KMS-11 (cell line): ENCODE measurements at regions not wholly inside any gene's neighbourhood (a gene's known extent, or its start where the extent isn't known, plus 50 kb on each side); places are given as distances from the start of the nearest gene placed in this dataset.

Experiments used
- H2AFZ ChIP-seq: fragments of 200-600 bp; sonication (generic); 2 replicates; pipeline ENCODE4 v1.6.1; 2016; ENCODE audit warnings: antibody characterized with exemption, mixed run types, low read depth
- H3K27ac ChIP-seq: fragments of 200-600 bp; sonication (generic); 2 replicates; pipeline ENCODE4 v1.6.1; 2016; ENCODE audit warnings: mild to moderate bottlenecking, mixed run types
- H3K27me3 ChIP-seq: fragments of 200-600 bp; sonication (generic); 2 replicates; pipeline ENCODE4 v1.6.1; 2017; ENCODE audit warnings: mild to moderate bottlenecking, low read depth, mixed run types, moderate library complexity; ENCODE audit not compliant: insufficient read depth
- H3K36me3 ChIP-seq: fragments of 200-600 bp; sonication (generic); 2 replicates; pipeline ENCODE4 v1.6.1; 2017; ENCODE audit warnings: mild to moderate bottlenecking, mixed run types; ENCODE audit not compliant: insufficient read depth
- H3K4me1 ChIP-seq: fragments of 200-600 bp; sonication (generic); 2 replicates; pipeline ENCODE4 v1.6.1; 2016; ENCODE audit warnings: mild to moderate bottlenecking, low read depth, mixed run types; ENCODE audit not compliant: poor library complexity, severe bottlenecking
- H3K4me2 ChIP-seq: fragments of 200-600 bp; sonication (generic); 2 replicates; pipeline ENCODE4 v1.7.0; 2016; ENCODE audit warnings: mild to moderate bottlenecking, mixed run types
- H3K4me3 ChIP-seq: fragments of 200-600 bp; sonication (generic); IDR thresholded peaks from 2 replicates; pipeline ENCODE4 v1.6.1; 2017; ENCODE audit warnings: low read depth, low read length, mixed read lengths; ENCODE audit not compliant: insufficient read depth
- H3K79me2 ChIP-seq: fragments of 200-600 bp; sonication (generic); 2 replicates; pipeline ENCODE4 v1.6.1; 2016; ENCODE audit warnings: low read depth, mixed run types; ENCODE audit not compliant: insufficient read depth
- H3K9ac ChIP-seq: fragments of 200-600 bp; sonication (generic); 2 replicates; pipeline ENCODE4 v1.6.1; 2016; ENCODE audit warnings: mild to moderate bottlenecking, mixed run types
- H4K20me1 ChIP-seq: fragments of 200-600 bp; sonication (generic); 2 replicates; pipeline ENCODE4 v1.6.1; 2016; ENCODE audit warnings: mild to moderate bottlenecking, mixed run types; ENCODE audit not compliant: insufficient read depth
- CTCF ChIP-seq: fragments of 200-600 bp; sonication (generic); conservative IDR thresholded peaks from 2 replicates; pipeline ENCODE4 v1.6.1; 2017; ENCODE audit warnings: low read depth, mild to moderate bottlenecking, antibody characterized with exemption, low read length, moderate library complexity, mixed read lengths

GRCh38 chr2:65503746-65504145 is 71.3 kb upstream of the SPRED2 start:
- Histone ChIP-seq H3K36me3 (no peaks in the 10 kb centered on the region), H2AFZ (no peak overlapping the region), H3K27me3 (no peaks in the 10 kb centered on the region), H3K27ac (no peak overlapping the region), H4K20me1 (no peaks in the 10 kb centered on the region), H3K4me2 (no peak overlapping the region), H3K9ac (no peak overlapping the region), H3K79me2 (no peaks in the 10 kb centered on the region), H3K4me1 (no peaks in the 10 kb centered on the region), H3K4me3 (no peak overlapping the region)
- TF ChIP-seq CTCF = no peak

GRCh38 chr2:65501836-65502235 is 69.4 kb upstream of the SPRED2 start:
- TF ChIP-seq CTCF = no peak
- H4K20me1 ChIP-seq = no peaks in the 10 kb centered on the region
- H3K4me3 ChIP-seq = no peak overlapping the region
- H3K9ac ChIP-seq = no peak overlapping the region
- no peak overlapping the region for H3K4me2 ChIP-seq
- H3K4me1 ChIP-seq = no peaks in the 10 kb centered on the region
- H3K79me2 ChIP-seq = no peaks in the 10 kb centered on the region
- H3K27me3 ChIP-seq = no peaks in the 10 kb centered on the region
- no peaks in the 10 kb centered on the region for H3K36me3 ChIP-seq
- H3K27ac ChIP-seq = no peak overlapping the region
- no peak overlapping the region for H2AFZ ChIP-seq

GRCh38 chr2:65501074-65501473 is 68.7 kb upstream of the SPRED2 start:
- H3K36me3 ChIP-seq = no peaks in the 10 kb centered on the region
- no peak overlapping the region for H3K4me2 ChIP-seq
- no peak for TF ChIP-seq CTCF

GRCh38 chr2:65500310-65501040 is 68.1 kb upstream of the SPRED2 start:
- Histone ChIP-seq H3K4me3 (no peak overlapping the region), H3K4me1 (no peaks in the 10 kb centered on the region), H3K79me2 (no peaks in the 10 kb centered on the region), H3K36me3 (no peaks in the 10 kb centered on the region), H2AFZ (no peak overlapping the region), H3K4me2 (no peak overlapping the region), H3K27me3 (no peaks in the 10 kb centered on the region), H3K9ac (no peak overlapping the region), H3K27ac (no peak overlapping the region), H4K20me1 (no peaks in the 10 kb centered on the region)
- no peak for TF ChIP-seq CTCF

More at GRCh38 chr2:65501074-65501473, 68.7 kb upstream of the SPRED2 start:
- H3K27me3 ChIP-seq = no peaks in the 10 kb centered on the region
- no peak overlapping the region for H2AFZ ChIP-seq
- H3K4me3 ChIP-seq = no peak overlapping the region
- no peaks in the 10 kb centered on the region for H4K20me1 ChIP-seq
- H3K79me2 ChIP-seq = no peaks in the 10 kb centered on the region
- H3K4me1 ChIP-seq = no peaks in the 10 kb centered on the region
- no peak overlapping the region for H3K27ac ChIP-seq
- no peak overlapping the region for H3K9ac ChIP-seq
